ENCODE measurements at regions not wholly inside any gene's neighbourhood (a gene's known extent, or its start where the extent isn't known, plus 50 kb on each side); places are given as distances from the start of the nearest gene placed in this dataset.

DNA sequence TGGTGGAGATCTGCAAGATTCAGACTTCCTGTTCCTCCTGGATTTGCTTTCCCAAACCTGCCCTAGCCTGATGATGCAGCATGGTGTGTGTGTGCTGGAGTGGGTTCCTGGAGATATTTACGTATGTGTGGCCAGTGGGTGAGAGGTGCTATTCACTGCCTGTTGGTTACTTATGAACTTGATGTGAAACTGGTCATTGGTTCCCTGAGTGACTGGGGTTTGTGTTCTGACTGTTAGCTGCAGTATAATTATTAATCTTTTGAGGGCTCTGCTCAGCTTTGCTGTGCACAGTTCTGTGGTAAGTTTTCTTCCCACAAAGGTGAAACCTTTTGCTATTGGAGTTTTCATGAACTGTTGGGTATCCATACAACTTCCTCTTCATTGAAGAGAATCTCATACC is 541.8 kb upstream of the FBXO33 start:
- no peak for ATAC-seq
- no peak overlapping the region for H3K27ac ChIP-seq (ENCODE audit: low read length)
- H3K27ac Mint-ChIP-seq = no peak overlapping the region
- H3K4me3 Mint-ChIP-seq = no peak overlapping the region
- H3K9me3 Mint-ChIP-seq = peaks cover 9 to 13% of the 10 kb centered on the region in 2 donors
- H3K9me3 ChIP-seq (ENCODE audit: control insufficient read depth, insufficient read depth, low read length) = no peaks in the 10 kb centered on the region
- no peaks in the 10 kb centered on the region for H3K27me3 ChIP-seq (ENCODE audit: control insufficient read depth, insufficient read depth, low read length)
- TF ChIP-seq, protein P1, sequence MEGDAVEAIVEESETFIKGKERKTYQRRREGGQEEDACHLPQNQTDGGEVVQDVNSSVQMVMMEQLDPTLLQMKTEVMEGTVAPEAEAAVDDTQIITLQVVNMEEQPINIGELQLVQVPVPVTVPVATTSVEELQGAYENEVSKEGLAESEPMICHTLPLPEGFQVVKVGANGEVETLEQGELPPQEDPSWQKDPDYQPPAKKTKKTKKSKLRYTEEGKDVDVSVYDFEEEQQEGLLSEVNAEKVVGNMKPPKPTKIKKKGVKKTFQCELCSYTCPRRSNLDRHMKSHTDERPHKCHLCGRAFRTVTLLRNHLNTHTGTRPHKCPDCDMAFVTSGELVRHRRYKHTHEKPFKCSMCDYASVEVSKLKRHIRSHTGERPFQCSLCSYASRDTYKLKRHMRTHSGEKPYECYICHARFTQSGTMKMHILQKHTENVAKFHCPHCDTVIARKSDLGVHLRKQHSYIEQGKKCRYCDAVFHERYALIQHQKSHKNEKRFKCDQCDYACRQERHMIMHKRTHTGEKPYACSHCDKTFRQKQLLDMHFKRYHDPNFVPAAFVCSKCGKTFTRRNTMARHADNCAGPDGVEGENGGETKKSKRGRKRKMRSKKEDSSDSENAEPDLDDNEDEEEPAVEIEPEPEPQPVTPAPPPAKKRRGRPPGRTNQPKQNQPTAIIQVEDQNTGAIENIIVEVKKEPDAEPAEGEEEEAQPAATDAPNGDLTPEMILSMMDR (IDR thresholded peaks at IDR 0.05) = no peak
- no peaks in the 10 kb centered on the region for H3K4me1 ChIP-seq (ENCODE audit: control insufficient read depth, insufficient read depth, low read length)
- no peaks in the 10 kb centered on the region for H3K27me3 Mint-ChIP-seq (ENCODE audit: low read depth in 2 of 2)
- H3K36me3 Mint-ChIP-seq = no peaks in the 10 kb centered on the region
- no peaks in the 10 kb centered on the region for H3K36me3 ChIP-seq (ENCODE audit: control insufficient read depth, insufficient read depth, low read length)
- WGBS (ENCODE audit: insufficient coverage) = 71% methylated on average over 1 of the region's 1 CpG
- DNase-seq = no peak
- no peak overlapping the region for H3K4me3 ChIP-seq (ENCODE audit: low read length)
- H3K4me1 Mint-ChIP-seq = no peaks in the 10 kb centered on the region
- intact Hi-C loops (cut with micrococcal nuclease) = no loop called here

DNA sequence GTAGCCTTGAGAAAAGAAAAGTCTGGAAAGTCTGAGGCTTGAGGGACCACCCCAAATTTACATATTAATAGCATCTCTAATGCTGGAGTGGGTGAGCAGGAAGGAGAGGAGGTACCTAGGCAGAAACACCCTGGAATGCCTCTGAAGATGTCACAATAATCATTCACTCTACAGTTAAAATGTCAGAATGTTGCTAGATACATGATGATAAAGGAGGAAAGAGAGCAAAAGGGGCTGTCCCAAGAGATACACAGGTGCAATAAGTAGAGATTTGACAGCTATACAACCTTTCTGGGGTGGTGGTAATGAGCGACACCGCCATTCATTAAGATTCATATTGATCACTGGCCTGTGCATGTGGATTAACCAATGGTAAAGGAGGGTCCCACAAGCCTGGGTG is 540.5 kb upstream of the FBXO33 start:
- Histone ChIP-seq H3K4me3 (ENCODE audit: low read length) (no peak overlapping the region), H3K27ac (ENCODE audit: low read length) (no peak overlapping the region), H3K27me3 (ENCODE audit: control insufficient read depth, insufficient read depth, low read length) (no peaks in the 10 kb centered on the region), H3K36me3 (ENCODE audit: control insufficient read depth, insufficient read depth, low read length) (no peaks in the 10 kb centered on the region), H3K4me1 (ENCODE audit: control insufficient read depth, insufficient read depth, low read length) (no peaks in the 10 kb centered on the region), H3K9me3 (ENCODE audit: control insufficient read depth, insufficient read depth, low read length) (no peaks in the 10 kb centered on the region)
- ATAC-seq = no peak
- Mint-ChIP-seq H3K27me3 (ENCODE audit: low read depth in 2 of 2) (no peaks in the 10 kb centered on the region), H3K36me3 (no peaks in the 10 kb centered on the region), H3K4me1 (no peaks in the 10 kb centered on the region), H3K9me3 (peaks cover 13 to 14% of the 10 kb centered on the region in 2 donors), H3K4me3 (no peak overlapping the region), H3K27ac (no peak overlapping the region)
- TF ChIP-seq, protein P1 (IDR thresholded peaks at IDR 0.05) = no peak
- no peak for DNase-seq
- WGBS (ENCODE audit: insufficient coverage) = 90% methylated on average over 2 of the region's 2 CpGs
- intact Hi-C loops (cut with micrococcal nuclease) = no loop called here

DNA sequence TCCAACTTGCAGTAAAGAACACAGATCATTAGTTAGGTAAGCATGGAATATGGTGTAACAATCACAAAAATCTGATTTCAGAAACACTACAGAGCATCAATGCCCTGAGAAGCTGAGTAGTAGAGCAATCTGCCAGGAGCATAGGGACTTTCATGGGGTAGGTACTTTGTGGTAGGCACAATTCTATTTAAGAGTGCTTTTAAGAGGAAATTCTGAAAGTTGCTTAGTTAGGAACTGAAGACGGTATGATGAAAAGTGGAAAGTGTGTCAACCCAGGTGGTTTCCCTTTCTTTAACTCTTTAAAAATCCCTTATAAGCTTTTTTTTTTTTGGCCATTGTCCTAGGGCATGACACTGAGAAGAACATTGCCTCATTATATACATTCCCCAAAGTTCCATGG is 535.7 kb upstream of the FBXO33 start:
- no peak overlapping the region for H3K4me3 ChIP-seq (ENCODE audit: low read length)
- H3K9me3 ChIP-seq (ENCODE audit: control insufficient read depth, insufficient read depth, low read length) = no peaks in the 10 kb centered on the region
- no peak overlapping the region for H3K27ac ChIP-seq (ENCODE audit: low read length)
- H3K27me3 Mint-ChIP-seq (ENCODE audit: low read depth in 2 of 2) = no peaks in the 10 kb centered on the region
- H3K27ac Mint-ChIP-seq = no peak overlapping the region
- H3K4me3 Mint-ChIP-seq = no peak overlapping the region
- no peaks in the 10 kb centered on the region for H3K4me1 Mint-ChIP-seq
- TF ChIP-seq, protein P1 (IDR thresholded peaks at IDR 0.05) = no peak
- H3K4me1 ChIP-seq (ENCODE audit: control insufficient read depth, insufficient read depth, low read length) = no peaks in the 10 kb centered on the region
- no peak for ATAC-seq
- intact Hi-C loops (cut with micrococcal nuclease) = no loop called here
- H3K36me3 Mint-ChIP-seq = no peaks in the 10 kb centered on the region
- peaks cover 8 to 17% of the 10 kb centered on the region in 2 donors for H3K9me3 Mint-ChIP-seq
- 80% methylated on average over 1 of the region's 1 CpG for WGBS (ENCODE audit: insufficient coverage)
- H3K36me3 ChIP-seq (ENCODE audit: control insufficient read depth, insufficient read depth, low read length) = no peaks in the 10 kb centered on the region
- no peaks in the 10 kb centered on the region for H3K27me3 ChIP-seq (ENCODE audit: control insufficient read depth, insufficient read depth, low read length)
- no peak for DNase-seq

DNA sequence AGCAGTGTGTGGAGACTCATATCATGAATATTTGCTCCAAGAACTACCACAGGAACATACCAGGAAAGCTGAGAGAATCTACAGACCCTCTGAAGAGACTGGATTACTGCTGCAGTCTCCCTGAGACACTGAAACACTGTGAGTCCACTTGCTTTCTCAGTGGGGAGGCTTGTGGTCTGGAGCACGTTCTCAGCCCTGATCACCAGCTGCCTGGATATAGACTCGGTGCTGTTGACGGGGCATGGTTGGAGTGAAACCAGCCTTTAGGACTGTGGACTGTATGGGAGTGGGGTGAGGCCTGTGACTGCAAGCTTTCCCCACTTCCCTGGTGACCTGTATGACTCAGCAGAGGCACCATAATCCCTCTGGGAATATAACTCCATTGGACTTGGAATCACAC is 525.8 kb upstream of the FBXO33 start:
- 89% methylated on average over 3 of the region's 3 CpGs for WGBS (ENCODE audit: insufficient coverage)

More for the DNA sequence above, 525.8 kb upstream of the FBXO33 start:
- no peak for DNase-seq
- no peaks in the 10 kb centered on the region for H3K4me1 Mint-ChIP-seq
- Histone ChIP-seq H3K9me3 (ENCODE audit: control insufficient read depth, insufficient read depth, low read length) (peaks cover 4% of the 10 kb centered on the region), H3K4me3 (ENCODE audit: low read length) (no peak overlapping the region), H3K27me3 (ENCODE audit: control insufficient read depth, insufficient read depth, low read length) (no peaks in the 10 kb centered on the region), H3K27ac (ENCODE audit: low read length) (no peak overlapping the region), H3K36me3 (ENCODE audit: control insufficient read depth, insufficient read depth, low read length) (no peaks in the 10 kb centered on the region), H3K4me1 (ENCODE audit: control insufficient read depth, insufficient read depth, low read length) (no peaks in the 10 kb centered on the region)
- TF ChIP-seq, protein P1 (IDR thresholded peaks at IDR 0.05) = no peak
- peaks cover 14 to 28% of the 10 kb centered on the region in 2 donors for H3K9me3 Mint-ChIP-seq
- no peaks in the 10 kb centered on the region for H3K27me3 Mint-ChIP-seq (ENCODE audit: low read depth in 2 of 2)
- H3K4me3 Mint-ChIP-seq = no peak overlapping the region
- ATAC-seq = no peak
- no peaks in the 10 kb centered on the region for H3K36me3 Mint-ChIP-seq
- intact Hi-C loops (cut with micrococcal nuclease) = no loop called here
- no peak overlapping the region for H3K27ac Mint-ChIP-seq
